ACC112 (cell line): ENCODE measurements at regions not wholly inside any gene's neighbourhood (a gene's known extent, or its start where the extent isn't known, plus 50 kb on each side); places are given as distances from the start of the nearest gene placed in this dataset.

Experiments
- H2AFZ ChIP-seq: fragments of 200-600 bp; sonication (generic); one replicate; pipeline ENCODE4 v1.6.0; 2017; ENCODE audit warnings: antibody characterized with exemption, low read length; ENCODE audit not compliant: unreplicated experiment
- H3K27ac ChIP-seq: fragments of 200-600 bp; sonication (generic); 2 replicates; pipeline ENCODE4 v1.5.1; 2014; ENCODE audit warnings: low read depth, mild to moderate bottlenecking, antibody characterized with exemption, low read length, moderate library complexity
- H3K27me3 ChIP-seq: fragments of 200-600 bp; sonication (generic); 2 replicates; pipeline ENCODE4 v1.6.1; 2014; ENCODE audit warnings: mild to moderate bottlenecking, antibody characterized with exemption, low read length, moderate library complexity, mixed read lengths; ENCODE audit not compliant: insufficient read depth
- H3K36me3 ChIP-seq: fragments of 200-600 bp; sonication (generic); 2 replicates; pipeline ENCODE4 v1.6.1; 2016; ENCODE audit warnings: mild to moderate bottlenecking, antibody characterized with exemption, low read length, moderate library complexity, mixed read lengths; ENCODE audit not compliant: insufficient read depth
- H3K4me1 ChIP-seq: fragments of 200-600 bp; sonication (generic); one replicate; pipeline ENCODE4 v1.6.1; 2016; ENCODE audit warnings: low read length, mixed read lengths; ENCODE audit not compliant: insufficient read depth, unreplicated experiment, control insufficient read depth
- H3K4me3 ChIP-seq: fragments of 200-600 bp; sonication (generic); 2 replicates; pipeline ENCODE4 v1.5.1; 2014; ENCODE audit warnings: mild to moderate bottlenecking, low read depth, low read length
- H3K79me2 ChIP-seq: fragments of 200-600 bp; sonication (generic); one replicate; pipeline ENCODE4 v1.6.0; 2016; ENCODE audit warnings: low read length; ENCODE audit not compliant: control insufficient read depth, unreplicated experiment, insufficient read depth

DNA sequence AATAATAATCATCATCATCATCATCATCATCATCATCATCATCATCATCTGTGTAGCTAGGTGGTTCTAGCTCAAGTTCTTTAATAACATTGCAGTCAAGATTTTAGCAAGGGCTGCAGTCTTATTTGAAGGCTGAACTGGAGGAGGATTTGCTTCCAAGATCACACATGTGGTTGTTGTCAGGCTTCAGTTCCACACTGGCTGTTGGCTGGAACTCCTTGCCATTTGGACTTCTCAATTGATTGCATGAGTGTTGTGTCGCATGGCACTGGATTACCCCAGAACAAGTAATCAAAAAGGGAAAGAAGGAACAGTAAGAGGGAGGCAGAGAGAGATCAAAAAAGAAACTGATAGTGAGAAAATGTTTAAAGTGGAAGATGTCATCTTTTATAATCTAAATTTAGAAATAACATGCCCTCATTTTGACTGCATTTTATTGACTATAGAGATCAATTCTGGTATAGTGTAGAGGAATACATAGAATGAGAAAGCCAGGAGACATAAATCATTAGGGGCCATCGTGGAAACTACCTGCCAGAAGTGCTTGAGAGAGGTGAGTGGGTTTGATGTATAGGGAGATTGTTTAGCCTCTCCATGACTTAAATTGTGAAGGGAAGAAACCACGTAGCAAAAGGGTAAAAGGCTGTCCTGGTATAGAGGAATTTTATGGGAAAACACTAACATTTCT is 346.6 kb upstream of the RBMS3 start:
- no peak overlapping the region for H3K27ac ChIP-seq
- no peak overlapping the region for H2AFZ ChIP-seq
- no peaks in the 10 kb centered on the region for H3K79me2 ChIP-seq
- H3K4me3 ChIP-seq = no peak overlapping the region
- H3K4me1 ChIP-seq = no peaks in the 10 kb centered on the region
- H3K36me3 ChIP-seq = no peaks in the 10 kb centered on the region
- H3K27me3 ChIP-seq = no peaks in the 10 kb centered on the region

- Histone ChIP-seq H3K4me1 (peaks cover 4% of the 10 kb centered on the region), H3K27me3 (no peaks in the 10 kb centered on the region), H3K36me3 (no peaks in the 10 kb centered on the region), H3K4me3 (no peak overlapping the region), H2AFZ (no peak overlapping the region), H3K27ac (no peak overlapping the region), H3K79me2 (no peaks in the 10 kb centered on the region)
Measured at GRCh38 chr3:28935146-28935545, 345.7 kb upstream of the RBMS3 start.

GRCh38 chr3:28936154-28936553 is 344.7 kb upstream of the RBMS3 start:
- Histone ChIP-seq H3K27ac (no peak overlapping the region), H3K27me3 (no peaks in the 10 kb centered on the region), H3K4me1 (peaks cover 12% of the 10 kb centered on the region), H3K79me2 (no peaks in the 10 kb centered on the region), H3K36me3 (no peaks in the 10 kb centered on the region), H2AFZ (no peak overlapping the region), H3K4me3 (no peak overlapping the region)

DNA sequence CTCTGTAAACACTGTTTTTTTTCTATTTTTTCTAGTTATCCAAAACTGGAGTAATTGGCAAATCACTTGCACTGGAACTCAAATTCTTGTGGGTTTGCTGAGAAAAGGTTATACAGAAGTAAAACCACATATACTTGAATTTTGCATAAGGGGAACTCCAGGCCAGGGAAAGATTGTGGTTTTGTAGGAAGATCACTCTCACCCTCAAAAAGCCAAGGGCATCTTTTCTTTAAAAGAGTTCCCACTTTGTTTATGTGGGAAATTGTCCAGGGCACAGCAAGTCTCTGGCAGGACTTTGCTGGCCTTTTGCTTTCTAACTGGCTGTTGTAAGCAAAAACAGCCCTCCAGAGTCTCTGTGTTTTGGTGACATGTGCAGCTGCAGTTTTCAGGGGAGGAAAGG is 340.3 kb upstream of the RBMS3 start:
- Histone ChIP-seq H3K79me2 (no peaks in the 10 kb centered on the region), H3K27ac (peak overlapping the region; percentile 33; the same call in 1 of the 2 replicates), H2AFZ (no peak overlapping the region), H3K27me3 (no peaks in the 10 kb centered on the region), H3K4me1 (peaks cover 17% of the 10 kb centered on the region), H3K4me3 (no peak overlapping the region), H3K36me3 (no peaks in the 10 kb centered on the region)

DNA sequence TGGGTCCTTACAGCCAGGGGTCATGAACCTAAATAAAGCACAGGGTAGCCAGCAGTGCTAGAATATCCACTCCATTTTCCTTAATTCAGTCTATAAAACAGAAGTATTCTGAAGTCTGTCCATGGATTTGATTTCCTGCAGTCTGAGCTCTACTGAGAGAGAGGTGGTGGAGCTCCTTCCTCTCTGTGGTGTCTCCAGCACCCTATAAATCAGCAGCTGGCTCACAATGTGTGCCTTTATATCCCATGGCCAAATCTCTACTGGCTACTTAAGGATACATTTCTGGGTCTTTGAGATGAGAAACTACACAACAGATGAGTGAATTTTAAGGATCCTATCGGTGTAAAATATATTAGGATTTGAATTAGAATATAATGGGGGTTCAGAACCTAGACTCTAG is 339.9 kb upstream of the RBMS3 start:
- no peaks in the 10 kb centered on the region for H3K79me2 ChIP-seq
- no peak overlapping the region for H3K4me3 ChIP-seq
- peak overlapping the region; percentile 33; the same call in 1 of the 2 replicates for H3K27ac ChIP-seq
- no peaks in the 10 kb centered on the region for H3K27me3 ChIP-seq
- H3K4me1 ChIP-seq = peaks cover 17% of the 10 kb centered on the region
- H2AFZ ChIP-seq = no peak overlapping the region
- H3K36me3 ChIP-seq = no peaks in the 10 kb centered on the region

GRCh38 chr3:28947061-28947460 is 333.8 kb upstream of the RBMS3 start:
- H3K4me3 ChIP-seq = peak overlapping the region; percentile 24; the same call in 1 of the 2 replicates
- H3K36me3 ChIP-seq = no peaks in the 10 kb centered on the region
- H3K79me2 ChIP-seq = no peaks in the 10 kb centered on the region
- no peak overlapping the region for H3K27ac ChIP-seq
- H2AFZ ChIP-seq = no peak overlapping the region
- peaks cover 13% of the 10 kb centered on the region for H3K4me1 ChIP-seq
- H3K27me3 ChIP-seq = no peaks in the 10 kb centered on the region

- Histone ChIP-seq H3K79me2 (no peaks in the 10 kb centered on the region), H2AFZ (peak overlapping the region; percentile 77), H3K4me1 (peaks cover 13% of the 10 kb centered on the region), H3K27me3 (no peaks in the 10 kb centered on the region), H3K27ac (no peak overlapping the region), H3K36me3 (no peaks in the 10 kb centered on the region), H3K4me3 (no peak overlapping the region)
Measured at GRCh38 chr3:28947751-28948150, 333.1 kb upstream of the RBMS3 start.

GRCh38 chr3:28948685-28949084 is 332.2 kb upstream of the RBMS3 start:
- H3K27me3 ChIP-seq = no peaks in the 10 kb centered on the region
- no peak overlapping the region for H3K4me3 ChIP-seq
- no peaks in the 10 kb centered on the region for H3K79me2 ChIP-seq
- no peaks in the 10 kb centered on the region for H3K36me3 ChIP-seq
- peaks cover 13% of the 10 kb centered on the region for H3K4me1 ChIP-seq
- no peak overlapping the region for H3K27ac ChIP-seq
- no peak overlapping the region for H2AFZ ChIP-seq

- Histone ChIP-seq H3K79me2 (no peaks in the 10 kb centered on the region), H3K4me3 (no peak overlapping the region), H3K27me3 (no peaks in the 10 kb centered on the region), H3K27ac (no peak overlapping the region), H2AFZ (no peak overlapping the region), H3K36me3 (no peaks in the 10 kb centered on the region), H3K4me1 (peaks cover 13% of the 10 kb centered on the region)
Measured at GRCh38 chr3:28949580-28949979, 331.3 kb upstream of the RBMS3 start.

GRCh38 chr3:28950614-28951013 is 330.3 kb upstream of the RBMS3 start:
- no peak overlapping the region for H3K27ac ChIP-seq

GRCh38 chr3:28951772-28952556 is 328.9 kb upstream of the RBMS3 start:
- H3K27ac ChIP-seq = no peak overlapping the region
- H3K36me3 ChIP-seq = no peaks in the 10 kb centered on the region
- no peaks in the 10 kb centered on the region for H3K79me2 ChIP-seq
- no peaks in the 10 kb centered on the region for H3K27me3 ChIP-seq
- no peak overlapping the region for H2AFZ ChIP-seq
- peaks cover 8% of the 10 kb centered on the region for H3K4me1 ChIP-seq
- H3K4me3 ChIP-seq = no peak overlapping the region

More at GRCh38 chr3:28950614-28951013, 330.3 kb upstream of the RBMS3 start:
- no peaks in the 10 kb centered on the region for H3K79me2 ChIP-seq
- H2AFZ ChIP-seq = no peak overlapping the region
- H3K4me3 ChIP-seq = no peak overlapping the region
- H3K4me1 ChIP-seq = peaks cover 13% of the 10 kb centered on the region
- H3K27me3 ChIP-seq = no peaks in the 10 kb centered on the region
- no peaks in the 10 kb centered on the region for H3K36me3 ChIP-seq
